SK-N-SH (cell line): ENCODE measurements at regions not wholly inside any gene's neighbourhood (a gene's known extent, or its start where the extent isn't known, plus 50 kb on each side); places are given as distances from the start of the nearest gene placed in this dataset.

Experiments used
- CTCF ChIA-PET: fragments of 300-600, 350-600 bp; formaldehyde crosslinking; extraction: SDS; loops from one replicate; lab custom pipeline; 2021; lab: Yijun Ruan, JAX
- POLR2A ChIA-PET: fragments of 350-600 bp; sonication (Branson Sonifier 250); formaldehyde crosslinking; extraction: SDS; loops from one replicate; lab custom pipeline; 2020; ENCODE audit warnings: antibody characterized with exemption, inconsistent platforms; lab: Yijun Ruan, JAX
- DNase-seq: peaks from one replicate; pipeline ENCODE4 v3.0.0; 2012
- H2AFZ ChIP-seq: fragments of 200-600 bp; sonication (generic); 2 replicates; pipeline ENCODE4 v1.8.1; 2016; ENCODE audit warnings: antibody characterized with exemption, mild to moderate bottlenecking, low read depth
- H3F3A ChIP-seq: fragments of 200-600 bp; sonication (generic); replicated peaks from 2 replicates; pipeline ENCODE3; 2016; ENCODE audit warnings: antibody characterized with exemption, mild to moderate bottlenecking; ENCODE audit not compliant: insufficient read depth
- H3K27ac ChIP-seq, 2 experiments: fragments of 200-500 bp in 1 of 2; fragments of 200-600 bp in 1 of 2; sonication (Bioruptor generic) in 1 of 2; sonication (generic), shearing (Covaris generic) in 1 of 2; 2 replicates each; pipeline versions ENCODE4 v1.5.1 to v1.6.1; 2014 to 2016; ENCODE audit warnings: low read depth in 2 of 2, inconsistent platforms in 1 of 2, low read length in 1 of 2, mild to moderate bottlenecking in 1 of 2, mixed read lengths in 1 of 2
- H3K27me3 ChIP-seq: fragments of 200-600 bp; sonication (generic), shearing (Covaris generic); 2 replicates; pipeline ENCODE4 v1.6.1; 2016; ENCODE audit warnings: mixed run types; ENCODE audit not compliant: insufficient read depth
- H3K36me3 ChIP-seq, 2 experiments: fragments of 200-500 bp in 1 of 2; fragments of 200-600 bp in 1 of 2; sonication (Bioruptor generic) in 1 of 2; sonication (generic) in 1 of 2; replicated peaks in 1 of 2; 2 replicates each; pipeline versions ENCODE3 to v1.5.1; 2014 to 2016; ENCODE audit warnings: low read length in 1 of 2, mild to moderate bottlenecking in 1 of 2; ENCODE audit not compliant: insufficient read depth in 2 of 2, control insufficient read depth in 1 of 2
- H3K4me1 ChIP-seq, 2 experiments: fragments of 200-500 bp in 1 of 2; fragments of 200-600 bp in 1 of 2; sonication (Bioruptor generic) in 1 of 2; sonication (generic), shearing (Covaris generic) in 1 of 2; 2 replicates each; pipeline versions ENCODE4 v1.5.1 to v1.6.1; 2014 to 2016; ENCODE audit warnings: low read depth in 1 of 2, low read length in 1 of 2, mixed run types in 1 of 2; ENCODE audit not compliant: insufficient read depth in 2 of 2, control insufficient read depth in 1 of 2
- H3K4me2 ChIP-seq: fragments of 200-600 bp; sonication (generic), shearing (Covaris generic); 2 replicates; pipeline ENCODE4 v1.6.1; 2017; ENCODE audit warnings: mixed run types
- H3K4me3 ChIP-seq, 2 experiments: fragments of 200-500 bp in 1 of 2; fragments of 200-600 bp in 1 of 2; sonication (Bioruptor generic) in 1 of 2; sonication (generic), shearing (Covaris generic) in 1 of 2; 2 replicates each; pipeline versions ENCODE4 v1.5.1 to v1.8.1; 2014 to 2016; ENCODE audit warnings: low read depth in 2 of 2, inconsistent platforms in 1 of 2, low read length in 1 of 2, mild to moderate bottlenecking in 1 of 2, mixed read lengths in 1 of 2, moderate library complexity in 1 of 2
- H3K79me2 ChIP-seq: fragments of 200-600 bp; sonication (generic); 2 replicates; pipeline ENCODE4 v1.8.1; 2017; ENCODE audit warnings: mild to moderate bottlenecking; ENCODE audit not compliant: insufficient read depth
- H3K9ac ChIP-seq: fragments of 200-600 bp; sonication (generic); 2 replicates; pipeline ENCODE4 v1.6.1; 2017; ENCODE audit warnings: mixed run types
- H3K9me2 ChIP-seq: fragments of 200-600 bp; sonication (generic); 2 replicates; pipeline ENCODE4 v1.6.1; 2017; ENCODE audit warnings: mixed run types
- H3K9me3 ChIP-seq: fragments of 200-600 bp; sonication (generic); 2 replicates; pipeline ENCODE4 v1.6.1; 2017; ENCODE audit warnings: mixed run types, mild to moderate bottlenecking, moderate library complexity
- H4K20me1 ChIP-seq: fragments of 200-600 bp; sonication (generic); 2 replicates; pipeline ENCODE4 v1.6.1; 2017; ENCODE audit warnings: mild to moderate bottlenecking, mixed run types; ENCODE audit not compliant: insufficient read depth
- CHD2 ChIP-seq: fragments of 150-350 bp; IDR thresholded peaks from 2 replicates; pipeline ENCODE4 v1.6.1; 2018; ENCODE audit warnings: low read length; ENCODE audit not compliant: partially characterized antibody
- EP300 ChIP-seq, 2 experiments: IDR thresholded peaks; 2 replicates each; pipeline versions ENCODE4 v1.4.0 to v1.6.1; 2012; ENCODE audit warnings: borderline replicate concordance in 1 of 2, low read depth in 1 of 2, low read length in 1 of 2
- EZH2phosphoT487 ChIP-seq: fragments of 200-600 bp; sonication (generic); IDR thresholded peaks from 2 replicates; pipeline ENCODE4 v1.6.1; 2017; ENCODE audit warnings: low read depth, mixed run types, mild to moderate bottlenecking, antibody characterized with exemption, moderate library complexity, borderline replicate concordance
- FOXM1 ChIP-seq: IDR thresholded peaks from 2 replicates; pipeline ENCODE4 v1.4.0; 2012; ENCODE audit warnings: low read depth, mild to moderate bottlenecking
- GATA2 ChIP-seq: sonication (generic); formaldehyde crosslinking; IDR thresholded peaks from 2 replicates; pipeline ENCODE4 v1.5.0; 2020; ENCODE audit warnings: mild to moderate bottlenecking, missing genetic modification reagents
- JUND ChIP-seq: IDR thresholded peaks from 2 replicates; pipeline ENCODE4 v1.4.0; 2012
- MEF2A ChIP-seq: IDR thresholded peaks from 2 replicates; pipeline ENCODE4 v1.4.0; 2012; ENCODE audit warnings: low read depth, borderline replicate concordance
- NFIC ChIP-seq: IDR thresholded peaks from 2 replicates; pipeline ENCODE4 v1.4.0; 2012; ENCODE audit warnings: borderline replicate concordance
- NRF1 ChIP-seq: IDR thresholded peaks from 2 replicates; pipeline ENCODE4 v1.6.1; 2012; ENCODE audit warnings: low read depth, mild to moderate bottlenecking, low read length
- RCOR1 ChIP-seq: fragments of 150-350 bp; IDR thresholded peaks from 2 replicates; pipeline ENCODE4 v1.6.1; 2017; ENCODE audit warnings: antibody characterized with exemption, low read length
- RFX5 ChIP-seq: IDR thresholded peaks from 2 replicates; pipeline ENCODE4 v1.6.1; 2012; ENCODE audit warnings: mild to moderate bottlenecking, improper control_type of control experiment, low read length
- RXRA ChIP-seq: IDR thresholded peaks from 2 replicates; pipeline ENCODE4 v1.4.0; 2012; ENCODE audit warnings: low read depth, mild to moderate bottlenecking, borderline replicate concordance
- SMC3 ChIP-seq: IDR thresholded peaks from 2 replicates; pipeline ENCODE4 v1.6.1; 2012; ENCODE audit warnings: low read depth, low read length, improper control_type of control experiment
- TCF12 ChIP-seq: IDR thresholded peaks from 2 replicates; pipeline ENCODE4 v1.4.0; 2012
- TEAD4 ChIP-seq: IDR thresholded peaks from 2 replicates; pipeline ENCODE4 v1.4.0; 2012; ENCODE audit warnings: mild to moderate bottlenecking, borderline replicate concordance; ENCODE audit not compliant: insufficient read depth
- YY1 ChIP-seq: IDR thresholded peaks from 2 replicates; pipeline ENCODE4 v1.4.0; 2012; ENCODE audit warnings: low read depth, mild to moderate bottlenecking
- WGBS: methylation state at CpG from one replicate; pipeline ENCODE4 v1.1.6; 2017; ENCODE audit warnings: low lambda C conversion rate; 5-methylcytosine and 5-hydroxymethylcytosine counted together
- TF ChIP-seq, protein P1 (sequence below): IDR thresholded peaks from 2 replicates; pipeline ENCODE4 v1.6.1; 2012; ENCODE audit warnings: mild to moderate bottlenecking, low read depth, low read length, moderate library complexity
- TF ChIP-seq, protein P2 (sequence below): fragments of 150-350 bp; IDR thresholded peaks from 2 replicates; pipeline ENCODE4 v1.6.1; 2016; ENCODE audit warnings: mild to moderate bottlenecking, low read depth, low read length
- TF ChIP-seq, protein P3 (sequence below): IDR thresholded peaks from 2 replicates; pipeline ENCODE4 v1.4.0; 2012; ENCODE audit warnings: low read depth, borderline replicate concordance
- TF ChIP-seq, protein P4 (sequence below): fragments of 150-350 bp; IDR thresholded peaks from 2 replicates; pipeline ENCODE4 v1.6.1; 2017; ENCODE audit warnings: antibody characterized with exemption, low read length, low read depth, borderline replicate concordance
- TF ChIP-seq, protein P5 (sequence below): IDR thresholded peaks from 2 replicates; pipeline ENCODE4 v1.4.0; 2012; ENCODE audit warnings: low read depth
- TF ChIP-seq, protein P6 (sequence below): IDR thresholded peaks from 2 replicates; pipeline ENCODE4; 2012

DNA sequence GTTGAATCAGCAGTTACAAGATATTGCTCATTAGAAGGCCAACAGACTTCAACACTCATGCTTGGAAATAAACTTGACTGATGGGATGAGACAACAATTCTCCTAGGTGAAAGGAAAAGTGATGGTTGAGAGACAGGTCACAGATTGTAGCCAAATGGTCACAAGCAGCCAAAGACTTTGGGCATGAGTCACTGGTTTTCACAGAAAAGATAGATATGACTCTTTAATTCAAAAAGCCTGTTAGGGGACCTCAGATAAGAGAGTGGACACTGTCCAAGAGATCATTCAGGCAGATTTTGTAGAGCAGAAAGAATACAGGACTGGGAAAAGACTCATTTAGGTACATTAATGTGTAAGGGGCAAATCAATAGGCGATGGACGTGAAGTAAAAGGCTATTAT, 982.5 kb downstream of the MAT2B start (continued):
- TF ChIP-seq RFX5 (no peak), FOXM1 (no peak), EP300 (IDR thresholded peaks at IDR 0.05; ENCODE audit: borderline replicate concordance in 1 of 2, low read depth in 1 of 2, low read length in 1 of 2) (peak in 1 of 2 experiments; percentile 93; a peak in 2 of 4 replicates)
- TF ChIP-seq, protein P1, sequence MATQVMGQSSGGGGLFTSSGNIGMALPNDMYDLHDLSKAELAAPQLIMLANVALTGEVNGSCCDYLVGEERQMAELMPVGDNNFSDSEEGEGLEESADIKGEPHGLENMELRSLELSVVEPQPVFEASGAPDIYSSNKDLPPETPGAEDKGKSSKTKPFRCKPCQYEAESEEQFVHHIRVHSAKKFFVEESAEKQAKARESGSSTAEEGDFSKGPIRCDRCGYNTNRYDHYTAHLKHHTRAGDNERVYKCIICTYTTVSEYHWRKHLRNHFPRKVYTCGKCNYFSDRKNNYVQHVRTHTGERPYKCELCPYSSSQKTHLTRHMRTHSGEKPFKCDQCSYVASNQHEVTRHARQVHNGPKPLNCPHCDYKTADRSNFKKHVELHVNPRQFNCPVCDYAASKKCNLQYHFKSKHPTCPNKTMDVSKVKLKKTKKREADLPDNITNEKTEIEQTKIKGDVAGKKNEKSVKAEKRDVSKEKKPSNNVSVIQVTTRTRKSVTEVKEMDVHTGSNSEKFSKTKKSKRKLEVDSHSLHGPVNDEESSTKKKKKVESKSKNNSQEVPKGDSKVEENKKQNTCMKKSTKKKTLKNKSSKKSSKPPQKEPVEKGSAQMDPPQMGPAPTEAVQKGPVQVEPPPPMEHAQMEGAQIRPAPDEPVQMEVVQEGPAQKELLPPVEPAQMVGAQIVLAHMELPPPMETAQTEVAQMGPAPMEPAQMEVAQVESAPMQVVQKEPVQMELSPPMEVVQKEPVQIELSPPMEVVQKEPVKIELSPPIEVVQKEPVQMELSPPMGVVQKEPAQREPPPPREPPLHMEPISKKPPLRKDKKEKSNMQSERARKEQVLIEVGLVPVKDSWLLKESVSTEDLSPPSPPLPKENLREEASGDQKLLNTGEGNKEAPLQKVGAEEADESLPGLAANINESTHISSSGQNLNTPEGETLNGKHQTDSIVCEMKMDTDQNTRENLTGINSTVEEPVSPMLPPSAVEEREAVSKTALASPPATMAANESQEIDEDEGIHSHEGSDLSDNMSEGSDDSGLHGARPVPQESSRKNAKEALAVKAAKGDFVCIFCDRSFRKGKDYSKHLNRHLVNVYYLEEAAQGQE, result no peak
- TF ChIP-seq, all 33 proteins: peak for 9

DNA sequence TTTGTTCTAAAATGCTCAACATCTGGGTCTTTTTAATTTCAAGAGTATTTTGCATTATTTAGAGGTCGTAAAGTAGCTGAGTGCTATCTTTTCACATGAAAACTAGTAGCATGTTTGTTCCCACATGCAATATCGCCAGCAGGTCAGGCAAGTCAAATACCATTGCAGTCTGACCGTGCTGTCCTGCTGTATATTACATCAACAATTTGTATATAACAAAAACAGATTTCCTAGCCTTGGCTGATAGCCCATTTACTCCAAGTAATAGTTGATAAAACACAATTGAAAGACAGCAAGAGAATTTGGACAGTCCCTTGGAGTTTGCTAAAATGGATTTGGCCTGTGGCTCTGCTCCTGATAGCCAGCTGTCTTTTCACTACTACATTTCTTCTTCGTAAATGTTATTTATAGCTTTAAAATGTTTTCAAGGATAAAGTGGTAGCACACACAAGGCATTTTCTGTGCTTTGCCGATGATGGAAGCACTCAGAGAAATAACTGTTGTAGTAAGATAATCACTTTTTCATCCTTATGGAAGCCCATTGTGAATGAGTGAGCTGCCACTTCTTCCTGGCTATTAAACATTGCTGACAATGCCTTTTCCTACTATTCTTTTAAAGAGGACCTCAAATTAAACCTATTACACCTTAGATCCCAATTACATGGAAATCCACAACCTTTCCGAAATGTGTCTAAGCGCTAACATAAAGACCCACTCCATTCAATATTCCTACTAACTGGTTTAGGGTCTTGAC, 992.1 kb downstream of the MAT2B start:
- TF ChIP-seq YY1 (no peak), NRF1 (no peak), GATA2 (CRISPR knock-in tag) (no peak), CHD2 (no peak), RXRA (no peak), NFIC (no peak), RCOR1 (no peak), MEF2A (no peak), TCF12 (no peak), SMC3 (no peak), EP300 (IDR thresholded peaks at IDR 0.05; ENCODE audit: borderline replicate concordance in 1 of 2, low read depth in 1 of 2, low read length in 1 of 2) (no peak), TEAD4 (no peak), RFX5 (no peak), JUND (no peak), EZH2phosphoT487 (no peak)
- TF ChIP-seq, protein P2, sequence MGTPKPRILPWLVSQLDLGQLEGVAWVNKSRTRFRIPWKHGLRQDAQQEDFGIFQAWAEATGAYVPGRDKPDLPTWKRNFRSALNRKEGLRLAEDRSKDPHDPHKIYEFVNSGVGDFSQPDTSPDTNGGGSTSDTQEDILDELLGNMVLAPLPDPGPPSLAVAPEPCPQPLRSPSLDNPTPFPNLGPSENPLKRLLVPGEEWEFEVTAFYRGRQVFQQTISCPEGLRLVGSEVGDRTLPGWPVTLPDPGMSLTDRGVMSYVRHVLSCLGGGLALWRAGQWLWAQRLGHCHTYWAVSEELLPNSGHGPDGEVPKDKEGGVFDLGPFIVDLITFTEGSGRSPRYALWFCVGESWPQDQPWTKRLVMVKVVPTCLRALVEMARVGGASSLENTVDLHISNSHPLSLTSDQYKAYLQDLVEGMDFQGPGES, result no peak
- TF ChIP-seq, protein P3, sequence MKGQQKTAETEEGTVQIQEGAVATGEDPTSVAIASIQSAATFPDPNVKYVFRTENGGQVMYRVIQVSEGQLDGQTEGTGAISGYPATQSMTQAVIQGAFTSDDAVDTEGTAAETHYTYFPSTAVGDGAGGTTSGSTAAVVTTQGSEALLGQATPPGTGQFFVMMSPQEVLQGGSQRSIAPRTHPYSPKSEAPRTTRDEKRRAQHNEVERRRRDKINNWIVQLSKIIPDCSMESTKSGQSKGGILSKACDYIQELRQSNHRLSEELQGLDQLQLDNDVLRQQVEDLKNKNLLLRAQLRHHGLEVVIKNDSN, result no peak
- TF ChIP-seq, protein P4, sequence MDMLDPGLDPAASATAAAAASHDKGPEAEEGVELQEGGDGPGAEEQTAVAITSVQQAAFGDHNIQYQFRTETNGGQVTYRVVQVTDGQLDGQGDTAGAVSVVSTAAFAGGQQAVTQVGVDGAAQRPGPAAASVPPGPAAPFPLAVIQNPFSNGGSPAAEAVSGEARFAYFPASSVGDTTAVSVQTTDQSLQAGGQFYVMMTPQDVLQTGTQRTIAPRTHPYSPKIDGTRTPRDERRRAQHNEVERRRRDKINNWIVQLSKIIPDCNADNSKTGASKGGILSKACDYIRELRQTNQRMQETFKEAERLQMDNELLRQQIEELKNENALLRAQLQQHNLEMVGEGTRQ, result no peak
- TF ChIP-seq, protein P5, sequence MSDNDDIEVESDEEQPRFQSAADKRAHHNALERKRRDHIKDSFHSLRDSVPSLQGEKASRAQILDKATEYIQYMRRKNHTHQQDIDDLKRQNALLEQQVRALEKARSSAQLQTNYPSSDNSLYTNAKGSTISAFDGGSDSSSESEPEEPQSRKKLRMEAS, result no peak
- TF ChIP-seq, protein P6, sequence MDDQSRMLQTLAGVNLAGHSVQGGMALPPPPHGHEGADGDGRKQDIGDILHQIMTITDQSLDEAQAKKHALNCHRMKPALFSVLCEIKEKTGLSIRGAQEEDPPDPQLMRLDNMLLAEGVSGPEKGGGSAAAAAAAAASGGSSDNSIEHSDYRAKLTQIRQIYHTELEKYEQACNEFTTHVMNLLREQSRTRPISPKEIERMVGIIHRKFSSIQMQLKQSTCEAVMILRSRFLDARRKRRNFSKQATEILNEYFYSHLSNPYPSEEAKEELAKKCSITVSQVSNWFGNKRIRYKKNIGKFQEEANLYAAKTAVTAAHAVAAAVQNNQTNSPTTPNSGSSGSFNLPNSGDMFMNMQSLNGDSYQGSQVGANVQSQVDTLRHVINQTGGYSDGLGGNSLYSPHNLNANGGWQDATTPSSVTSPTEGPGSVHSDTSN, result no peak
- no peaks in the 10 kb centered on the region for H4K20me1 ChIP-seq
- no peaks in the 10 kb centered on the region for H3K9me2 ChIP-seq
- no peaks in the 10 kb centered on the region for H3K27me3 ChIP-seq
- ChIA-PET POLR2A (no interaction called here), CTCF (interaction anchor here (1.0 to 1.6 kb wide), 3 partner anchors 12 to 485 kb away, joined by 3 to 6 read pairs (median 4); no protein-coding TSS in a partner anchor)
- H3K4me1 ChIP-seq, result no peaks in the 10 kb centered on the region; a peak in 2 of 4 replicates
- H3K79me2 ChIP-seq, result no peaks in the 10 kb centered on the region
- no peak overlapping the region for H3K4me3 ChIP-seq
- WGBS, result 65% methylated on average over 7 of the region's 7 CpGs
- H3K9me3 ChIP-seq, result no peaks in the 10 kb centered on the region
- no peaks in the 10 kb centered on the region for H3F3A ChIP-seq
- H3K4me2 ChIP-seq, result no peak overlapping the region
- H3K27ac ChIP-seq, result peak overlapping the region in 1 of 2 experiments; percentile 58; a peak in 2 of 4 replicates
- no peaks in the 10 kb centered on the region for H3K36me3 ChIP-seq
- no peak overlapping the region for H2AFZ ChIP-seq
- no peak for DNase-seq
- no peak overlapping the region for H3K9ac ChIP-seq
